Hematopoietic multipotent progenitor cell (in vitro differentiated cells): ENCODE measurements at regions not wholly inside any gene's neighbourhood (a gene's known extent, or its start where the extent isn't known, plus 50 kb on each side); places are given as distances from the start of the nearest gene placed in this dataset.
"Not testable (repeated sequence)": the region's sequence is repeated elsewhere in the genome, so short reads cannot be mapped to it uniquely, and the experiment has no call there.

Source experiments
- DNase-seq, 3 donors: peaks; one replicate each; pipeline ENCODE4 v3.0.0-alpha.2; 2011 to 2015; ENCODE audit warnings: low read depth in 2 of 3, low spot score in 2 of 3

- DNase-seq = no peak
These were observed 404.8 kb upstream of the SLC30A5 start for GRCh38 chr5:68689010-68689409.

GRCh38 chr5:68691874-68692273, 401.9 kb upstream of the SLC30A5 start:
- not testable (repeated sequence) for DNase-seq

- no peak for DNase-seq
These were observed 395.5 kb upstream of the SLC30A5 start for GRCh38 chr5:68698025-68698940.

GRCh38 chr5:68699966-68700365, 393.8 kb upstream of the SLC30A5 start:
- DNase-seq = no peak

- no peak for DNase-seq
These were observed 386.2 kb upstream of the SLC30A5 start for GRCh38 chr5:68707575-68707974.

- DNase-seq = no peak
These were observed 385.5 kb upstream of the SLC30A5 start for GRCh38 chr5:68708156-68708841.

- no peak for DNase-seq
These were observed 385.0 kb upstream of the SLC30A5 start for GRCh38 chr5:68708842-68709170.

GRCh38 chr5:68709239-68709638, 384.6 kb upstream of the SLC30A5 start:
- DNase-seq = no peak

- no peak for DNase-seq
These were observed 383.3 kb upstream of the SLC30A5 start for GRCh38 chr5:68710514-68710913.

- DNase-seq = no peak
These were observed 382.3 kb upstream of the SLC30A5 start for GRCh38 chr5:68711293-68712200.

GRCh38 chr5:68714810-68715209, 379.0 kb upstream of the SLC30A5 start:
- DNase-seq = no peak

GRCh38 chr5:68720884-68721610, 372.8 kb upstream of the SLC30A5 start:
- no peak for DNase-seq

GRCh38 chr5:68722357-68722756, 371.5 kb upstream of the SLC30A5 start:
- DNase-seq = no peak

- no peak for DNase-seq
These were observed 367.7 kb upstream of the SLC30A5 start for GRCh38 chr5:68725905-68726683.

- no peak for DNase-seq
These were observed 365.9 kb upstream of the SLC30A5 start for GRCh38 chr5:68727931-68728330.

GRCh38 chr5:68729678-68730077, 364.1 kb upstream of the SLC30A5 start:
- no peak for DNase-seq

GRCh38 chr5:68730220-68730978, 363.4 kb upstream of the SLC30A5 start:
- DNase-seq = no peak

GRCh38 chr5:68730979-68731654, 362.7 kb upstream of the SLC30A5 start:
- DNase-seq = no peak
